ENCODE measurements at regions not wholly inside any gene's neighbourhood (a gene's known extent, or its start where the extent isn't known, plus 50 kb on each side); places are given as distances from the start of the nearest gene placed in this dataset.

DNA sequence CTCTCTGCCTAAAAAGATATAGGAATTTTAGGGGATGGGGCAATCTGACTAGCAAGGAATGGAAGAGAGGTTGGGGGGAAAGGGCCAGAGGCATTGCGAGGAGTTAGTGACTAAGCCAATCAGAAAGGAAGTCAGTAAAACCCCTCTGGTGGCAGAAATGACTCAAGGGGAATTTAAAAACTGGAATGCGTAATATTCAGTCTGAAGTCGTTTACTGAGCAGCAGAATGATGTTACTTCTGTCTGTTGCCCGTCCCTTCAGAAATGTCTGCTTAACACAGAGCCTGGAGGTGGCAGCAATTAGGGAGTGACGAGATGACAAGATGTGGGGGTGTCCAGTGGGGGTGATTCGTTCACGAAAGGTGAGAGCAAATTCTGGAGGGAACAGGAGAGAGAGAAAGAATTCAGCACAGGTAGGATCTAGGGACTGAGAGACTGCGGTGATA lies 107.7 kb upstream of the CLMP start:
- DNase-seq = peak; percentile 41

DNA sequence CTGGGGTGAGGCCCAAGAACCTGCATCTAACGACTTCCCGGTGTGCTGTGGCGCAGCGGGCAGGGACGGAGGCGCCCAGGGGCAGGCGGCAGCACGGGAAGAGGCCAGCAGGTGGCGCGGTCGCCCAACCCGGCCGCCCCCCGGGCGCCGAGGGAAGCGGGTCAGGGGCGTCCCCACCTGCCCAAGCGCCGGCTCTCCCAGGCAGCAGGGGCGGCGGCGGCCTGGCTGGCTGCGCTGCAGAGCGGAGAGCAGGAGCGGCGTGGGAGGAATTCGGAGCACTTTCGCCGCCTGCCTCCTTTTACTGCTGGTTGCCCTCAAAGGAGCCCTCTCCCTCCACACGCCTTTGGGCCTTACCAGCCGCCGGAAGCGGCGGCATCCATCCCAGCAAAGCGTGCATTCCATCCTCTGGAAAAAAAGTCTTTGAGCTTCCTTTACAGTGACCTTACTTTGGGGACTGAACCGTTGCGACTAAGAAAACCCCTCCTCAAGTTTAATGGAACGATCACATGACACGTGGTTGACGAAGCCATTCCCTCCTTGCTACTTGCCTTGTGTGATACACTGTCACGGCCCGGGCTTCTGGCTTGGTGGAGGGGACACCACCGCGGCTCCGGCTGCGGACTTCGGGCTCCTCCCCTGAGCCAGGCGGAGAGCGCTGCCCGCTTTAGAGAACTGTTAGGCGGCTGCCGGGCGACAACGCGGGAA lies 106.8 kb upstream of the CLMP start:
- peak; percentile 86 for DNase-seq

DNA sequence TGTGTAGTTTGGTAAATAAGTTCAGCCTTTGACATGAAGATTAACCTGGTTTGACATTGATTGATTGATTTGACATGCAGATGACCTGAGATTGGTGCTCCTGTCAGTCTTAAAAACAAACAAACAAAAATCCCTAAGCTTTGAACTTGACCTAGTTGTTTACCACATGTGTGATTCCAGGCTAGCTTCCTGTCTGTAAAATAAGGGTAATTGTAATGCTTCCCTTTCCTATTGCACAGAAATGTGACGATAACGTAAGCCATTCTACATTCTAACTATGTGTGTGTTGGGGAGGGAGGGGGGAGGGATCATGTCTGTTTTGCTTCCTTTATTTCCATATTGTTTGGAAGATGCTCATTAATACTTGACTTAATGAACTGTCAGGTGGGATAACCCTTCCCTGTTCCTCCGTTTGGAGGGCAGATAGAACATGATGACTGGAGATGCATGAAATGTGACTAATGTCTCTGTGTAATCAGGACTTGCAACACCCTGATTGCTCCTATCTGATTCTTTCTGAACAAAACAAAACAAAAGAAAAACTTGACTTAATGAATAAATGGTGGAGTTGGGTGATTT lies 106.1 kb upstream of the CLMP start:
- DNase-seq = no peak

DNA sequence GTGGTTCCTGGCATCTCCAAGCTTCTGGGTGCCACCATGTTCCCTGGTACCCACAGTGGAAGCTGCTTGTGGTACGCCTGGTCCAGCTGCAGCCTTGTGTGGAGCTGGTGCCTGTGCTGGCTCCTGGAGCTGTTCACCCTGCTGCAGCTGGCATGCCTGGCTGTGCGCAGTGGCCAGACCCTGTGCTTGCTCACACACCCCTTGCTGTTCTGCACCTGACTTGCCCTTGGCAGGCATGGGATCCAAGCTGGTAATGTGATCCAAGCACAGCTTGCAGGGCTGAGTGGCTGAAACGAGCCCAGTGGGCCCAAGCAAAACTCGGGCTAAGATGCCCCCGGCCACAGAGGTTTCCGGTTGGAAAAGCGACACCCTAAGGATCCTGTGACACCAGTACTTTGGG lies 104.7 kb upstream of the CLMP start:
- no peak for DNase-seq

DNA sequence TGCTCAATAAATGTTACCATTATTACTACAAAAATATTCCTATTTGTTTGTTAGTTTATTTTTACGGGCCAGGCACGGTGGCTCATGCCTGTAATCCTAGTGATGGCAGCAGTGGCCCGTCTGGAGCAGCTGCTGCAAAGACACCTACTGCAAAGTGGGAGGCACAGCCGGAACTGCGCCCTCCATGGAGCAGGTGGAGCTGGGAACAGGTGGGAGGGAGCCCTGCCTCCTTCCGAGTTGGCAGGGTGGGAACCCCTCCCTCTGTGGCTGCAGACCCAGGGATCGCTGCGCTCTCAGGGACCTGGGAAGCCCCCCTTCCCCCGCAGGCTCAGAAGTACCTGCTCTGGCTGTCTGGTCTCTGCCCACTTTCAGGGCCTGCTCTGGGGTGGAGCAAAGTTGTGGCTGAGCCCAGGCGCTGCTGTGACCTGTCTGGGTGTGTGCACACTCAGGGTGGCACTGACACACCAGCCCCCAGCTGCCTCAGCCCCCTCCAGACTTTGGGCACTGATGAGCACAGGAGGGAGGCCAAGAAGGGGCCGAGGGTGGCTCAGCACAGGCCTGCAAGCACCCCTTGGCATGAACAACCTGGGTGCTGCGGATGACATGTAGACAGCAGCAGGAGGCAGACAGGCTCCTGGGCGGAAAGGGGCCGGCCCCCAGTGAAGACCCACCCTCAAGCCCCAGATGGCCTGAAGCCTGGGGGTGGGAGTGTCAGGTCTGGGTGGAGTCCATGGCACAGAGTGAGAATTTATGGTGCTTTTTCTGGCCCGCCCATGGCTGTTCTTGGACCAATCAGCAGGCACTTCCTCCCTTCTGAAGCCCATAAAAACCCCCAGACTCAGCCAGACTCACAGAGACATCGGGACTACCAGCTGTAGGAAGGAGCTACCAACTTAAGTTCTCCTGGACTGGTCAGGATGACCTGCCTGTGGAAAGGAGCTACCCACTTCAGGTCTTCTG lies 103.7 kb upstream of the CLMP start:
- no peak for DNase-seq

DNA sequence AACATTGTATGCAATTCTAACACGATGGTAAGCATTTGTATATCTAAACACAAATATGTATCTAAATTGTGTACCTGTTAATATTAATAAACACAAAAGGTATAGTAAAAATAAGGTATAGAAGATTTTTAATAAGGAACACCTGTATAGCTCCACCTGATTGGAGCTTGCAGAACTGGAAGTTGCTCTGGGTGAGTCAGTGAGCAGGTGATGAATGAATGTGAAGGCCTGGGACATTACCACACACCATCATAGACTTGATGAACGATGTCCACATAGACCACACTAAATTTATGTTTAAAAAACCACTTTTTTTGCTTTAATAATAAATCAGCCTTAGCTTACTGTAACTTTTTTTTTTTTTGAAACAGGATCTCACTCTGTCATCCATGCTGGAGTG lies 97.6 kb upstream of the CLMP start:
- no peak for DNase-seq

DNA sequence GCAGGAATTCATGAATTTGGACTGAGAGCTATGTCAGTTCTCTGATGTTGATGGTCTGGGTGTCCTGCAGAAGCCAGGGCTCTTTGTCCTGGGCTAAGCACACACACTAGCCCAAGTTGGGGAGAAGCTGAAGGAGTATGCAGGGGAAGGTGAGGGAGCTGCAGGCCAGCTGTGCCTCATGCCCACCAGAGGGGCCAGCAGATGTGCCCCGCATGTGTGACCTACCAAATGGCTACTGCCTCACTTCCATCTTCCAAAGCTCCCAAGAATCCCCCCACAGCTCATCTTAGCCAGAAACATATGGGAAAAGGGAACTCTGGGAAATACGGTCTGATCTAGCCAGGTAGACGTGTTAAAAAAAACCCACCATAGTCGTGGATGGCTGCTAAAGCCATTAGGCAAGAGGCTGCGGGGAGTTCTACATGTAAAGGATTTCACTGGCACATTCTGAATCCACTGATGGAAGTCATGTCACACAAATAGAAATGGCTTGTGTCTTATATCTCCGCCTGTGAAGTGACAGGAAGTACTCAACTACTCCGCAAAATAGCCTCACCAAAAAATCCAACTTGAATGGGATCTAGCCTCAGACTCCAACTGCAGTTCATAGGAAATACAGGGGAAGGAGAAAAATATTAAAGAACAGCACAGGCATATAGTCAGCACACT lies 96.3 kb upstream of the CLMP start:
- no peak for DNase-seq

DNA sequence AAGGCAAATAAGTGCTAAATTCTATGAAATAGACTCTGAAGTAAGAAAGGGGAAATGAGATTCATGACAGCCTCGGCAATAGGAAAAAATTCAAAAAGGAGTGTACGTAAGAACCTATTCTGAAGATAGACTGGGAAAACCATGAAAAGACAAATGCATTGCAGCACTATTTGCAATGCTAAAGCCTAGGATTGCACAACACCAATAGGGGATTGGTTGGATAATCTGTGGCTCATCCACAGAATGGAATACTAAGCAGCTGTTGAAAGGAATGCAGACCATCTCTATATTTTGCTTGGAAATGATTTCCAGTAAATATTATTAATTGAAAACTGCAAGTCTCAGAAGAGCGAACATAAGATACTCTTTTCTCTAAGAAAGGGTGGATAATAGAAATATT lies 91.7 kb upstream of the CLMP start:
- DNase-seq = no peak

DNA sequence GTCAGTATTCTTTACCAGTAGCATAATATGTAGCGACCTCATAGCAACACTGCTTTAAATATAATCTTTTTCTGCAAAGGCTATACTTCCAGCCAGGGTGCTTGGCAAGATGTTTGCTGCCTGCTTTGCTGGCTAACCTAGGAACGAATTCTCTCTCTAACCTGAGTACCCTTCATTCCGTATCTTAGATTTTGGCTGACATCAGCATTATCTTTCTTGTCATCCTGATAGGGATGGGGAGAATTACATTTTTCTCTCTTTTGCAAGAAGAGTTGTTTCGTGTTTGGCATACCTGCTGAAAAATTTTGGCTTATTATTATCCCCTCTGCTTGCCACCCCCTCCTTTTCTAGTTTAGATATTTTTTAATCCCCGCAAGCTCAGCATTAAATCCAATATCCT lies 91.2 kb upstream of the CLMP start:
- no peak for DNase-seq

DNA sequence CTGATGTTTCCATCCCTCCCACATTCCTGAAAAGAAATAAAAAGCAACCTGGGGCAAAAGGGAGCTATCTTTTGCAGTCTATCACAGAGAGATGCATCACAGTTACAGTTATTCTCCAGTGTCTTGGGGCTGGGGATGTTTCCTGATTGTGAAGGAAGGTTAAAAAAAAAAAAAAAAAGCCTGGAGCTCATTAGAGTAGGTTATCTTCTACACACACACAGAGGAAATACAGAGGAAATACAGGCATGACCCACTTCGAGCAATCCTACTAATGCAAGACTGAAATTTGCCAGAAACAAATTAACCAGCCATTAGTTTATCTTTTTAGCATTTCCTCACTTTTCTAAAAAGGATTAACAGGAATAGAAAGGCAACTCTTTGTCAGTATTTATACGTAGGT lies 89.4 kb upstream of the CLMP start:
- DNase-seq = no peak

DNA sequence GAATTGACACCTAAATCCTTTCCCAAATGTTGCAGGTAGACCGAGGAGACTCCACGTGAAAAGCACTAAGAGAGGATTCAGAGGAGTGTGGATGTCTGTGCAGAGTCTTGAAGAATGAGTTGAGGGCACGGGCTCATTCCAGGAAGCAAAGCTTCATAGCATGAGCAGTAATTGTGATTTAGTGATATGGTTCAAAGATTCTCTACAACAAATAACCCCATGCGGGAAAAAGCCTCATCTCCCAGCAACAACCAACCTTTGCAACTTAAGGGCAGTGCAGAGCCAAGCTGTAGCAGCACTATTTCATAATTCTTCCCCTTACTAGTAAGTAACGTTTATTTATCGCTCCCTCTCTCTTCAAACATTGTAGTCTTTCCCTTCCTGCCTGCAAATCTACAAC lies 87.5 kb upstream of the CLMP start:
- DNase-seq = no peak

DNA sequence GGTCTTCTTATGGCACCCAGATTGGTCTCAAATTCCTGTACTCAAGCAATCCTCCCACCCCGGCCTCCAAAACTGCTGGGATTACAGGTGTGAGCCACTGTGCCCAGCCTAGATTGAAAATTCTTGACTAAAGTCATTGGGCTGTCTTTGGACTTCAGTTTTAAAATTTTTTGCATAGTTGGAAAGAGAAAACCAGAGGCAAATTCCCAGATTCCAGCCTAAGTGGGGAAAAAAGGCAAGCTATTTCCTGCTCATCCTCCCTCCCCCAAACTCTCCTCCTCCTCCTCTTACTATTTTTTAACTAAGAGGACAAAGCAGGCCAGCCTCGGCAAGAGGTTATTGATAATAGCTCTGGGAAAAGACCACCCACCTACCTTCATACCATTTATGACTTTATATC lies 78.6 kb upstream of the CLMP start:
- DNase-seq = no peak

DNA sequence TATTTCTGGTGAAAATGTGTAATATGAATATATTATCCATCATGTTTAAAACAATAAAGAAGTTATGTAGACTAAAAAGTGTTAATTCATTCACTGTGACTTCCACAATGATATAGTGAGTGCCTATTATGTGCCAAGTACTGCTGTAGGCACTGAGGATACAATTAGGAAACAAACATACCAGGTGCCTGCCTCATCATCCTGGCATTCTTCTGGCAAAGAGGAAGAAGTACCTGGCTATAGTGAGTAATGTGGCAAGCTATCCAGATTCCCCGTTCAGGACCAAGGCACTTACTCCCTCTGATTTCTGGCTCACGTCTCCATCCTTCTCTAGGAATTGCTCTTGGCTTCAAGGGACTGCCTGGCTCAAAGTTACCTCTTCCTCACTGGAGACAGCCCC lies 77.5 kb upstream of the CLMP start:
- DNase-seq = no peak

DNA sequence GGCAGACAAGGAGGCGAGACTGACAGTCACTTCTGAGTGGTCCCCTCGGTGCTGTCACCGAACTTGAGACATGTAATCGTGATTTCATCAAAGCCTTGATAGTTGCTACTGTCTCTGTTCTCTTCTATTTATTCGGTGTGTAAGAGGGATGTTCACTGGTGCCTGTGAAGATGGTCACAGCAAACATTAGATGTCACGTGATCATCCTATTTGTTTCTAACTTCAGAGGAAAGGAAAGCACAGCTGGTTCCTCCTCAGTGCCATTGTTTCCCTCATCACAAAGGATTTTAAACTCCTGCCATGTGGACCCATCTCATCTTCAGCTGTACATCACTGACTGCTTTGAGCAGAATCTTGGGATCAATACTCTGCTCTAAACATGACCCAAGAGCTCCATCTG lies 73.1 kb upstream of the CLMP start:
- DNase-seq = no peak

DNA sequence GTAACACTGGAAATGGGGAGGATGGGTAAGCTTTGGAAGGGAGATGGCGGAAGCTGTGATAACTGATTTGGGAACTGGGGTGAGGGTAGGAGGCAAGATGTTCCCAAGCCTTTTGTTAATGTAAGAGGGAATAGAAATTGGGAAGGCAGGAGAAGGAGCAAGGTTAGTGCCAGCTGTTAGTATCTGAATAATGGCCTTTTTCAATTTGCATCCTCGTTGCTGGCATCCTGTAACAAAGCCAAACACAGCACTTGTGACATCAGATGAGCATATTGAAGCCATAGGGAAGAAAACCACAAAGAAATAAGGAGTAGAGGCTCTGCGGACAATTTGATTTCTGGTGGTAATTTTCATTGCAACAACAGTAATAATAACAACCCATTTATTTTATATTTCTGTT lies 70.9 kb upstream of the CLMP start:
- no peak for DNase-seq

DNA sequence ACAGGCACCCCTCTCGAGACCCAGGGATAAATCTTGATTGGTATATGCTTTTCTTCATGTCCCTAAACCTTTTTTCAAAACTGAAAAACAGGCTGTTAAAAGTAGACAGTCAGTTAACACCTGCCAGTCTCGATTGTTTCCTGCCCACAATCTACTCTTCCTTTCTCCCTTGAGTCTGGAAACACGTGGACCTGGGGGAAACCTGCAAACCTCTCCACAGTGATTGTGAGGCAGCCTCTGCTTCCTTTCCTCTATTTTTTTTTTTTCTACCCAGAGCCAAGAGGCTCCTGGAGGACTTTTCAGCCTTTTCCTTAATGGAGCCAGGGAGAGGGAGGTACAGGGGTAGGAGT lies 69.4 kb upstream of the CLMP start:
- no peak for DNase-seq

DNA sequence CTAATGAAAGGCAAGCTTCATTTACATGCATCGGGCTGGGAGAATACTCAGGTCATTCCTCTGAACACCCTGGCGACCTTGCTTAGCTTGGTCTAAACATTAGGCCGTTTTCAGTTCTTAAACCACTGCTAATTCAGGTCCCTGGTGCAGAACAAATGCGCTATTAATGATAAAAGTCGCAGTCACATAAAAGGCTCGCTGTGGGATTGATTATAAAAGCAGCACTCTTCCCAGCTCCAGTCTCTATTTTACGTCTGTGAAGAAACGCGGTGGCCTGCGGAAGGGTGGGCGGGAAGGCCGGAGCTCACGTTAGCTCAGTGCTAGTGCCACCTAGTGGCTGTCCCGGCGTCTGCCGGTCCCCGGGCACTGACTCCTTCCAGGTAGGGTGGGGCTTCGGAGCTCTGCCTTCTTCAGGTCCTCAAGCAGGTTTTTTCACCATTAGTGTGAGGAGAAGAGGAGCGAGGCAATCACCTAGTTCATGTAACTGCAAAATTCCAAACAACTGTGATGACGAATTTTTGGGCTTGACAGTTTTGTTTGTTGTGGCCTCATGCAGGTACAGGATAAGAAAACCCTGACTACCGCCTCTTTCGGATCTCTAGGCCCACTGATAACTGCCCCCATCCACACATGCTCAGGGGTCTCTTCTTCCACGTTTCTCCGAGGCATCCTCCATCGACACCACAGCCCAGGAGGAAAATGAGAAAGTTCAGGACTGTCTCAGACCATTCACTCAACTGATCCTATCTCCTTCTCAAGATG lies 66.5 kb upstream of the CLMP start:
- DNase-seq = peak; percentile 89

DNA sequence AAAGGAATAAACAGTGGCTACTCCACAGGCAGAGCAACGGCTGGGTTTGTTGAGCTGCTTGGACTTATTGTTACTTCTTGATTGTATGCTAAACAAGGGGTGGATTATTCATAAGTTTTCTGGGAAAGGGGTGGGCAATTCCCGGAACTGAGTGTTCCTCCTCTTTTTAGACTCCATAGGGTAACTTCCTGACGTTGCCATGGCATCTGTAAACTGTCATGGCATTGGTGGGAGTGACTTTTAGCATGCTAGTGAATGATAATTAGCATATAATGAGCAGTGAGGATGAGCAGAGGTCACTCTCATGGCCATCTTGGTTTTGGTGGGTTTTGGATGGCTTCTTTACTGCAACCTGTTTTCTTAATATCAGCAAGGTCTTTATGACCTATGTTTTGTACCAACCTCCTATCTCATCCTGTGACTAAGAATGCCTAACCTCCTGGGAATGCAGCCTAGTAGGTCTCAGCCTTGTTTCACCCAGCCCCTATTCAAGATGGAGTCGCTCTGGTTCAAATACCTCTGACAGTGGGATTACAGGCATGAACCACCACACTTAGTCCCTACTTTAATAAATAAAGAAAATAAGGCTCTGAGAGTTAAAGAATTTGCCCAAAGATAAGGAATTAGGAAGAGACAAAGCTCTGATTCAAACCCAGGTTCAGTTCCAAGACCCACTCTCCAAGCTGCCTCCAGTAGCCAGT lies 65.6 kb upstream of the CLMP start:
- DNase-seq = no peak

DNA sequence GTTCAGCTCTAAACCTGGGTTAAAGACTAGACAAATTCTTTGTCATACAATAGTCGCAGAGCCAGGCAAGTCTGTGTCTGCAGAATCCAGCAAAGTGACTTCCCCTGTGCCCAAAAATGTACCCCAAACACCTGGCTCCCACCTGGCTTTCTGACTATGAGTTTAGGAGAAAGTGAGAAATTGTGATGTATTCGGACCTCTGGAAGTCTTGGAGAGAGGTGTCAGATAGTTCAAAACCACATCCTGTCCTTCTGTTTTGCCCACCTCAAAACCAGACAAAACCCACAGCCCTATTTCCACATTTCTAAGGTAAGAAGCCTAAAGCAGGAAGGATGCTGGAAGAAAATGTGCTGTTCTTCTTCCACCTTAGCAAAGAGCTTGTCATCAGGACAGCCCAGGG lies 63.8 kb upstream of the CLMP start:
- DNase-seq = no peak

DNA sequence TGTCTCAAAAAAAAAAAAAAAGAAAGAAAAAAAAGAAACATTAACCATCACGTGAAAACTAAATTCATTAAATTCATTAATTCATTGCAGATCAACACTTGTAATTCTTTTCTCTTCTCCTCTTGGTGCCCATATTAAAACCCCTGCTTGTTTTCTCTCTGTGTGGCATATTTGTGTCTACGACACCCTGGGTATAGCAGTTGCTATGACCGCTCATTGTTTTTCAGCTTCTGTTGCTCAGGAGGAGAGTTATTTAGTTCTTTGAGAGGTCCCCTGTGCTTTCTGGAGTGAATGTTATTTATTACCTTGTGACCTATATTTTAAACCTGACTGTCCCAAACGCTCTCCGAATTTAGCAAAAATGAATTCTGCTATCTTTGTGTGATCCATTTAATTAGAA lies 62.3 kb upstream of the CLMP start:
- DNase-seq = no peak

DNA sequence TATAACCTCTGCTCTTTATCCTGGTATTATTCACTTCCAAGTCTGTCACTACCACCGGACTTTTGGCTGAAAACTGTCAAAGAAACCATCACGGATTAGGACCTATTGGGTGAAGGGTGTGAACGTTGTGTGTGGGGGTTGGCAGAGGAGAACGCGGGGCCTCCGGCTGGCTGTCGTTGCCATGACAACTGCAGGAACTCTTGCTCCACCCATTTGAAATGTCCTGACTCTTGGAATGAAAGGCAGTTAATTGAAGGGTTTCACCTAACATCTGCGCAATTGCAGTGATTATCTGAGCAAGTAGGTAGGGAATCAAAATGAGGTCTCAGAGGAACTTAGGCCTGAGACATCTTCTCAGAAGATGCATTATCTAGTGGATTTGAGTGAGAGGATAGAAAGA lies 60.9 kb upstream of the CLMP start:
- DNase-seq = no peak

DNA sequence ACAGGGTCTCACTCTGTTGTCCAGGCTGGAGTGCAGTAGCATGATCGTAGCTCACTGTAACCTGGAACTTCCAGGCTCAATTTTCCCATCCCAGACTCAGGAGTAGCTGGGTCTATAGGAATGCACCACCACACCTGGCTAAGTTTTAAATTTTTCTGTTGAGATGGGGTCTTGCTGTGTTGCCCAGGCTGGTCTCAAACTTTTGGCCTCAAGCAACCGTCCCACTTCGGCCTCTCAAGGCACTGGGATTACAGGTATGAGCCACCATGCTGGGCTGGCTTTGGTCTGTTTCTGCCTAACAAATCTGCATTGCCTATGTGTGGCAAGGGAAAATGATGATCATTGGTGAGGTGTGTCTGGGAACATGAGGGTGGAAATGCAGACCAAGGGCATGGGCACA lies 59.3 kb upstream of the CLMP start:
- DNase-seq = no peak

Measured in stimulated activated CD8-positive, alpha-beta memory T cell treated with anti-CD3 and anti-CD28 coated beads, Interleukin-4, amount 100 ng/mL, for 48 hours (primary cell).